ENCODE measurements at regions not wholly inside any gene's neighbourhood (a gene's known extent, or its start where the extent isn't known, plus 50 kb on each side); places are given as distances from the start of the nearest gene placed in this dataset.

- DNase-seq, result no peak
Observed at GRCh38 chr16:35687071-35687470, 2227.7 kb downstream of the TP53TG3F start.

- no peak for DNase-seq
Observed at GRCh38 chr16:35687781-35688180, 2228.4 kb downstream of the TP53TG3F start.

- no peak for DNase-seq
Observed at GRCh38 chr16:35689764-35690163, 2230.4 kb downstream of the TP53TG3F start.

GRCh38 chr16:35690413-35690812 lies 2231.0 kb downstream of the TP53TG3F start:
- DNase-seq, result no peak

- DNase-seq, result no peak
Observed at GRCh38 chr16:35691057-35691456, 2231.6 kb downstream of the TP53TG3F start.

GRCh38 chr16:35692824-35693223 lies 2233.4 kb downstream of the TP53TG3F start:
- no peak for DNase-seq

- no peak for DNase-seq
Observed at GRCh38 chr16:35706901-35707300, 2247.5 kb downstream of the TP53TG3F start.

- no peak for DNase-seq
Observed at GRCh38 chr16:35711435-35711834, 2252.0 kb downstream of the TP53TG3F start.

GRCh38 chr16:35711958-35712357 lies 2252.5 kb downstream of the TP53TG3F start:
- no peak for DNase-seq

GRCh38 chr16:35713762-35714650 lies 2254.6 kb downstream of the TP53TG3F start:
- DNase-seq, result no peak

GRCh38 chr16:35714665-35715064 lies 2255.3 kb downstream of the TP53TG3F start:
- no peak for DNase-seq

- DNase-seq, result no peak
Observed at GRCh38 chr16:35724551-35724950, 2265.1 kb downstream of the TP53TG3F start.

GRCh38 chr16:35725949-35726348 lies 2266.5 kb downstream of the TP53TG3F start:
- no peak for DNase-seq

- DNase-seq, result no peak
Observed at GRCh38 chr16:35730251-35730650, 2270.8 kb downstream of the TP53TG3F start.

GRCh38 chr16:35731341-35732040 lies 2272.1 kb downstream of the TP53TG3F start:
- no peak for DNase-seq

- no peak for DNase-seq
Observed at GRCh38 chr16:35732046-35732810, 2272.8 kb downstream of the TP53TG3F start.

- DNase-seq, result no peak
Observed at GRCh38 chr16:35733278-35733965, 2274.0 kb downstream of the TP53TG3F start.

GRCh38 chr16:35733971-35734702 lies 2274.7 kb downstream of the TP53TG3F start:
- no peak for DNase-seq

- no peak for DNase-seq
Observed at GRCh38 chr16:35734728-35735402, 2275.5 kb downstream of the TP53TG3F start.

- DNase-seq, result no peak
Observed at GRCh38 chr16:35735403-35736251, 2276.2 kb downstream of the TP53TG3F start.
